HEK293 (cell line): ENCODE measurements at regions not wholly inside any gene's neighbourhood (a gene's known extent, or its start where the extent isn't known, plus 50 kb on each side); places are given as distances from the start of the nearest gene placed in this dataset.

Experiments used
- CTCF ChIA-PET: fragments of 350-600 bp; formaldehyde crosslinking; extraction: SDS; loops from one replicate; lab custom pipeline; 2021; ENCODE audit warnings: antibody characterized with exemption; lab: Yijun Ruan, JAX
- POLR2A ChIA-PET: fragments of 300-600 bp; formaldehyde crosslinking; extraction: SDS; loops from one replicate; lab custom pipeline; 2020; ENCODE audit warnings: antibody characterized with exemption, inconsistent platforms; lab: Yijun Ruan, JAX
- H3K27ac ChIP-seq: fragments of 200-500 bp; sonication (Bioruptor generic); 2 replicates; pipeline ENCODE4 v1.5.1; 2014; ENCODE audit warnings: low read depth, low read length, control low read depth, inconsistent platforms; ENCODE audit errors: extremely low read depth
- H3K36me3 ChIP-seq, 2 experiments: fragments of 200-500 bp in 1 of 2; sonication (Bioruptor generic) in 1 of 2; 1 replicate in 1 of 2; 2 replicates in 1 of 2; pipeline ENCODE4 v1.5.1; 2014 to 2017; ENCODE audit warnings: inconsistent platforms in 2 of 2, low read length in 2 of 2; ENCODE audit not compliant: control insufficient read depth in 2 of 2, insufficient read depth in 1 of 2
- H3K4me1 ChIP-seq: fragments of 200-500 bp; sonication (Bioruptor generic); 2 replicates; pipeline ENCODE4 v1.5.1; 2014; ENCODE audit warnings: mild to moderate bottlenecking, low read length, inconsistent platforms; ENCODE audit not compliant: control insufficient read depth, insufficient read depth
- H3K4me3 ChIP-seq: 2 replicates; pipeline ENCODE4 v1.5.1; 2011; ENCODE audit warnings: low read depth, mild to moderate bottlenecking, control low read depth, low read length, moderate library complexity
- H3K9me3 ChIP-seq: fragments of 200-500 bp; sonication (Bioruptor generic); 2 replicates; pipeline ENCODE4 v1.5.1; 2014; ENCODE audit warnings: low read depth, low read length, inconsistent platforms; ENCODE audit not compliant: control insufficient read depth, insufficient read depth
- EGR2 ChIP-seq: fragments of 450-650 bp; formaldehyde crosslinking; IDR thresholded peaks from 2 replicates; pipeline ENCODE4 v1.5.1; 2016; ENCODE audit warnings: low read depth, missing biosample characterization, missing genetic modification characterization
- HOXD13 ChIP-seq: sonication (generic); formaldehyde crosslinking; IDR thresholded peaks from 2 replicates; pipeline ENCODE4 v1.8.0; 2022; ENCODE audit warnings: missing genetic modification reagents, borderline replicate concordance
- KLF8 ChIP-seq: fragments of 450-650 bp; formaldehyde crosslinking; IDR thresholded peaks from 2 replicates; pipeline ENCODE4 v1.5.1; 2016; ENCODE audit warnings: missing biosample characterization, missing genetic modification characterization
- MZF1 ChIP-seq: fragments of 450-650 bp; formaldehyde crosslinking; IDR thresholded peaks from 2 replicates; pipeline ENCODE4 v1.5.1; 2017; ENCODE audit warnings: missing biosample characterization, missing genetic modification characterization, borderline replicate concordance
- OVOL3 ChIP-seq: fragments of 450-650 bp; formaldehyde crosslinking; IDR thresholded peaks from 2 replicates; pipeline ENCODE4 v1.5.1; 2016; ENCODE audit warnings: missing biosample characterization, missing genetic modification characterization
- SP3 ChIP-seq: fragments of 450-650 bp; formaldehyde crosslinking; IDR thresholded peaks from 2 replicates; pipeline ENCODE4 v1.5.1; 2016; ENCODE audit warnings: missing biosample characterization, missing genetic modification characterization
- YY2 ChIP-seq: fragments of 450-650 bp; formaldehyde crosslinking; IDR thresholded peaks from 2 replicates; pipeline ENCODE4 v1.5.1; 2016; ENCODE audit warnings: missing biosample characterization, missing genetic modification characterization
- ZIC2 ChIP-seq: fragments of 450-650 bp; formaldehyde crosslinking; IDR thresholded peaks from 2 replicates; pipeline ENCODE4 v1.5.1; 2016; ENCODE audit warnings: missing biosample characterization, missing genetic modification characterization
- ZNF114 ChIP-seq: fragments of 450-650 bp; formaldehyde crosslinking; IDR thresholded peaks from 2 replicates; pipeline ENCODE4 v1.5.0; 2017; ENCODE audit warnings: missing biosample characterization, missing genetic modification characterization
- ZNF146 ChIP-seq: fragments of 450-650 bp; formaldehyde crosslinking; IDR thresholded peaks from 2 replicates; pipeline ENCODE4 v1.5.1; 2016; ENCODE audit warnings: missing biosample characterization, missing genetic modification characterization
- ZNF16 ChIP-seq: fragments of 450-650 bp; formaldehyde crosslinking; IDR thresholded peaks from 2 replicates; pipeline ENCODE4 v1.5.1; 2016; ENCODE audit warnings: low read depth, missing biosample characterization, missing genetic modification characterization
- ZNF214 ChIP-seq: fragments of 450-650 bp; formaldehyde crosslinking; IDR thresholded peaks from 2 replicates; pipeline ENCODE4 v1.5.1; 2017; ENCODE audit warnings: missing biosample characterization, mild to moderate bottlenecking, missing genetic modification characterization, borderline replicate concordance
- ZNF24 ChIP-seq: fragments of 450-650 bp; formaldehyde crosslinking; IDR thresholded peaks from 2 replicates; pipeline ENCODE4 v1.5.1; 2016; ENCODE audit warnings: missing biosample characterization, missing genetic modification characterization
- ZNF324 ChIP-seq: fragments of 450-650 bp; formaldehyde crosslinking; IDR thresholded peaks from 2 replicates; pipeline ENCODE4 v1.5.1; 2016; ENCODE audit warnings: missing biosample characterization, missing genetic modification characterization
- ZNF394 ChIP-seq: fragments of 450-650 bp; formaldehyde crosslinking; IDR thresholded peaks from 2 replicates; pipeline ENCODE4 v1.5.1; 2016; ENCODE audit warnings: missing biosample characterization, missing genetic modification characterization, mild to moderate bottlenecking, moderate library complexity, borderline replicate concordance
- ZNF423 ChIP-seq: fragments of 450-650 bp; formaldehyde crosslinking; IDR thresholded peaks from 2 replicates; pipeline ENCODE4 v1.5.1; 2016; ENCODE audit warnings: missing biosample characterization, missing genetic modification characterization
- ZNF426 ChIP-seq: fragments of 450-650 bp; formaldehyde crosslinking; IDR thresholded peaks from 2 replicates; pipeline ENCODE4 v1.5.1; 2017; ENCODE audit warnings: missing biosample characterization, missing genetic modification characterization, mild to moderate bottlenecking, inconsistent platforms, moderate library complexity
- ZNF473 ChIP-seq: fragments of 450-650 bp; formaldehyde crosslinking; IDR thresholded peaks from 2 replicates; pipeline ENCODE4 v1.5.1; 2017; ENCODE audit warnings: missing biosample characterization, missing genetic modification characterization
- ZNF501 ChIP-seq: fragments of 450-650 bp; formaldehyde crosslinking; IDR thresholded peaks from 2 replicates; pipeline ENCODE4 v1.5.1; 2016; ENCODE audit warnings: missing biosample characterization, missing genetic modification characterization
- ZNF530 ChIP-seq: fragments of 450-650 bp; formaldehyde crosslinking; IDR thresholded peaks from 2 replicates; pipeline ENCODE4 v1.5.1; 2016; ENCODE audit warnings: low read depth, missing biosample characterization, missing genetic modification characterization
- ZNF544 ChIP-seq: fragments of 450-650 bp; formaldehyde crosslinking; IDR thresholded peaks from 2 replicates; pipeline ENCODE4 v1.5.0; 2017; ENCODE audit warnings: missing biosample characterization, missing genetic modification characterization
- ZNF549 ChIP-seq: fragments of 450-650 bp; IDR thresholded peaks from 2 replicates; pipeline ENCODE4 v1.5.1; 2018; ENCODE audit warnings: missing biosample characterization, missing genetic modification characterization, mild to moderate bottlenecking, inconsistent platforms, moderate library complexity
- ZNF555 ChIP-seq: fragments of 450-650 bp; formaldehyde crosslinking; conservative IDR thresholded peaks from 2 replicates; pipeline ENCODE4 v1.5.1; 2017; ENCODE audit warnings: missing biosample characterization, mild to moderate bottlenecking, missing genetic modification characterization, inconsistent platforms
- ZNF600 ChIP-seq: fragments of 450-650 bp; formaldehyde crosslinking; IDR thresholded peaks from 2 replicates; pipeline ENCODE4 v1.5.1; 2016; ENCODE audit warnings: missing biosample characterization, missing genetic modification characterization
- ZNF623 ChIP-seq: fragments of 450-650 bp; formaldehyde crosslinking; IDR thresholded peaks from 2 replicates; pipeline ENCODE4 v1.5.1; 2016; ENCODE audit warnings: missing biosample characterization, missing genetic modification characterization
- ZNF664 ChIP-seq: fragments of 450-650 bp; formaldehyde crosslinking; IDR thresholded peaks from 2 replicates; pipeline ENCODE4 v1.5.1; 2016; ENCODE audit warnings: missing biosample characterization, missing genetic modification characterization
- ZNF677 ChIP-seq: fragments of 450-650 bp; IDR thresholded peaks from 2 replicates; pipeline ENCODE4 v1.5.0; 2018; ENCODE audit warnings: missing biosample characterization, mild to moderate bottlenecking, missing genetic modification characterization, moderate library complexity
- ZNF701 ChIP-seq: fragments of 450-650 bp; formaldehyde crosslinking; IDR thresholded peaks from 2 replicates; pipeline ENCODE4 v1.5.1; 2016; ENCODE audit warnings: missing biosample characterization, missing genetic modification characterization
- ZNF747 ChIP-seq: fragments of 450-650 bp; formaldehyde crosslinking; IDR thresholded peaks from 2 replicates; pipeline ENCODE4 v1.5.1; 2016; ENCODE audit warnings: missing biosample characterization, missing genetic modification characterization
- ZNF785 ChIP-seq: fragments of 450-650 bp; formaldehyde crosslinking; IDR thresholded peaks from 2 replicates; pipeline ENCODE4 v1.5.1; 2016; ENCODE audit warnings: missing biosample characterization, missing genetic modification characterization
- ZSCAN30 ChIP-seq: fragments of 450-650 bp; IDR thresholded peaks from 2 replicates; pipeline ENCODE4 v1.5.1; 2018; ENCODE audit warnings: missing biosample characterization, mild to moderate bottlenecking, missing genetic modification characterization, moderate library complexity
- TF ChIP-seq, protein P1 (sequence below): fragments of 450-650 bp; formaldehyde crosslinking; IDR thresholded peaks from 2 replicates; pipeline ENCODE4 v1.5.0; 2017; ENCODE audit warnings: missing biosample characterization, missing genetic modification characterization, borderline replicate concordance
- TF ChIP-seq, protein P2 (sequence below): fragments of 450-650 bp; formaldehyde crosslinking; IDR thresholded peaks from 2 replicates; pipeline ENCODE4 v1.5.1; 2017; ENCODE audit warnings: missing biosample characterization, mild to moderate bottlenecking, missing genetic modification characterization, moderate library complexity

DNA sequence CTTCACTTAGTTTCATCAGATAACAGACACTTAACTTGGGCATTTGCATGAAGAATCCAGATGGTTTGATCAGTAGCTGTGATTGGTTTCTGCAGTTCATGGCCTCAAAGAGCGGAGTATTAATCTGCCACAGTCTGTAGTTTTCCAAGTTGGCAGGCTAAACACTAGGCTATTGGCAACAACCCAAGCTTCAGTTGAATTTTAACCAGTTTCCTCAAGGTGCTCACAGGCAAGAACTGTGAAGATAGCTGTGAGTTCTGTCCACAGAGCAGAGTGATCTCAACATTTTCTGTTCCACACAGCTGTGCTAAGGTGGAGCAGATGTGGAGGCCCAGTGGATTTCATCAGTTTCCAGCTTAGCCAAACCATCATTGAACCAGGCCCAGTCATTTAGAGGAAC is 469.5 kb upstream of the LINC00305 start:
- ChIA-PET CTCF (no interaction called here), POLR2A (no interaction called here)
- Histone ChIP-seq H3K27ac (no peak overlapping the region), H3K4me1 (no peaks in the 10 kb centered on the region), H3K4me3 (no peak overlapping the region), H3K36me3 (no peaks in the 10 kb centered on the region), H3K9me3 (no peaks in the 10 kb centered on the region)
- TF ChIP-seq YY2 (tag by site-specific recombination) (no peak), ZSCAN30 (no peak), ZNF544 (tag by site-specific recombination) (no peak), MZF1 (tag by site-specific recombination) (no peak), SP3 (no peak), ZNF555 (tag by site-specific recombination) (no peak), ZNF394 (tag by site-specific recombination) (no peak), ZNF426 (tag by site-specific recombination) (no peak), ZNF623 (tag by site-specific recombination) (no peak), ZNF146 (tag by site-specific recombination) (no peak), ZNF24 (tag by site-specific recombination) (no peak), ZNF473 (no peak), ZNF600 (no peak)
- TF ChIP-seq, protein P1, sequence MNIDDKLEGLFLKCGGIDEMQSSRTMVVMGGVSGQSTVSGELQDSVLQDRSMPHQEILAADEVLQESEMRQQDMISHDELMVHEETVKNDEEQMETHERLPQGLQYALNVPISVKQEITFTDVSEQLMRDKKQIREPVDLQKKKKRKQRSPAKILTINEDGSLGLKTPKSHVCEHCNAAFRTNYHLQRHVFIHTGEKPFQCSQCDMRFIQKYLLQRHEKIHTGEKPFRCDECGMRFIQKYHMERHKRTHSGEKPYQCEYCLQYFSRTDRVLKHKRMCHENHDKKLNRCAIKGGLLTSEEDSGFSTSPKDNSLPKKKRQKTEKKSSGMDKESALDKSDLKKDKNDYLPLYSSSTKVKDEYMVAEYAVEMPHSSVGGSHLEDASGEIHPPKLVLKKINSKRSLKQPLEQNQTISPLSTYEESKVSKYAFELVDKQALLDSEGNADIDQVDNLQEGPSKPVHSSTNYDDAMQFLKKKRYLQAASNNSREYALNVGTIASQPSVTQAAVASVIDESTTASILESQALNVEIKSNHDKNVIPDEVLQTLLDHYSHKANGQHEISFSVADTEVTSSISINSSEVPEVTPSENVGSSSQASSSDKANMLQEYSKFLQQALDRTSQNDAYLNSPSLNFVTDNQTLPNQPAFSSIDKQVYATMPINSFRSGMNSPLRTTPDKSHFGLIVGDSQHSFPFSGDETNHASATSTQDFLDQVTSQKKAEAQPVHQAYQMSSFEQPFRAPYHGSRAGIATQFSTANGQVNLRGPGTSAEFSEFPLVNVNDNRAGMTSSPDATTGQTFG = no peak

DNA sequence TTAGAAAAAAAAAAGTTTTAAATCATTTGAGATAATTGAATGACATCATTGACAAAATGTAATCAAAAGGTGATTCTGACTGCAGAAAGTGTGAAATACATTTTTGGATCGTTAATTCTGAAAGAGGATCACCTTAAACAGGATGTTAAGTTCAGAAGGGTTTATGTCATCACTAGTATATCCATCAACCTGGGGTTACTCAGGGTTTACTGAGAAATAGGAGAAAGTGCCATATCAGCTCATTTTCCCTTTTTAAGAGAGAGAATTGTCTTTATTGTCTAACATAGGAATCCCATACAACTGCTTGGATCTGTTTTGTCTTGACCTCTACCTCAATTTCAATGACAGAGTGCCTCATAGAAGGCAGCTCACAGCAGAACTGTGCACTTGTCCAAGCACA is 466.1 kb upstream of the LINC00305 start:
- H3K4me3 ChIP-seq = no peak overlapping the region
- no peaks in the 10 kb centered on the region for H3K4me1 ChIP-seq
- ChIA-PET POLR2A (no interaction called here), CTCF (no interaction called here)
- H3K36me3 ChIP-seq = no peaks in the 10 kb centered on the region
- no peak overlapping the region for H3K27ac ChIP-seq
- no peaks in the 10 kb centered on the region for H3K9me3 ChIP-seq
- TF ChIP-seq ZNF426 (tag by site-specific recombination) (no peak), HOXD13 (CRISPR knock-in tag) (no peak), ZNF16 (no peak), ZNF501 (tag by site-specific recombination) (no peak), ZNF114 (no peak), OVOL3 (no peak)

DNA sequence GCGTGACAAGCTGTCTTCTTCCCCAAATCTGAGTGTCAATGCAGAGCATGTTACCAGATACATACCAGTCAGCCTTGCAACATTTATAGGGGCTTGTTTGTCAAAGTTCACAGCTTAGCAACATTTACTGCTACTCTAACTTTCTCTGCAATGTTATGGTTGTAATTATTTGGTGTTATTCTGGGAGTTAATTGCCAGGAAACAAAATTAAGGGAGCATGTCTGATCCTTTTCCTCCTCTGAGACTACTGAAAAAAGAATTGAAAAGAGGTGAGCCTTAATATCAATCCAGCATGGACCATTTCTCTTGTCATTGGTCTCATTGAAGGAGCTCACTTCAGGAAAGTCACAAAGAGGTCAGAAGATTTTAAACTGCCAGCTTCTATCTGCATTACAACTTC is 465.6 kb upstream of the LINC00305 start:
- H3K4me3 ChIP-seq = no peak overlapping the region
- no peaks in the 10 kb centered on the region for H3K36me3 ChIP-seq
- ChIA-PET POLR2A (no interaction called here), CTCF (no interaction called here)
- H3K4me1 ChIP-seq = no peaks in the 10 kb centered on the region
- no peaks in the 10 kb centered on the region for H3K9me3 ChIP-seq
- no peak overlapping the region for H3K27ac ChIP-seq
- TF ChIP-seq ZNF530 (tag by site-specific recombination) (no peak), ZNF664 (tag by site-specific recombination) (no peak), ZNF324 (tag by site-specific recombination) (no peak), EGR2 (tag by site-specific recombination) (no peak), YY2 (tag by site-specific recombination) (no peak), ZNF785 (tag by site-specific recombination) (no peak), KLF8 (tag by site-specific recombination) (no peak), ZIC2 (no peak), HOXD13 (CRISPR knock-in tag) (no peak), ZNF423 (tag by site-specific recombination) (no peak), ZNF747 (tag by site-specific recombination) (no peak), ZNF677 (tag by site-specific recombination) (no peak), ZNF555 (tag by site-specific recombination) (no peak), ZNF16 (no peak), ZNF701 (tag by site-specific recombination) (no peak), ZNF549 (no peak), MZF1 (tag by site-specific recombination) (no peak), ZNF214 (tag by site-specific recombination) (no peak)
- TF ChIP-seq, protein P2, sequence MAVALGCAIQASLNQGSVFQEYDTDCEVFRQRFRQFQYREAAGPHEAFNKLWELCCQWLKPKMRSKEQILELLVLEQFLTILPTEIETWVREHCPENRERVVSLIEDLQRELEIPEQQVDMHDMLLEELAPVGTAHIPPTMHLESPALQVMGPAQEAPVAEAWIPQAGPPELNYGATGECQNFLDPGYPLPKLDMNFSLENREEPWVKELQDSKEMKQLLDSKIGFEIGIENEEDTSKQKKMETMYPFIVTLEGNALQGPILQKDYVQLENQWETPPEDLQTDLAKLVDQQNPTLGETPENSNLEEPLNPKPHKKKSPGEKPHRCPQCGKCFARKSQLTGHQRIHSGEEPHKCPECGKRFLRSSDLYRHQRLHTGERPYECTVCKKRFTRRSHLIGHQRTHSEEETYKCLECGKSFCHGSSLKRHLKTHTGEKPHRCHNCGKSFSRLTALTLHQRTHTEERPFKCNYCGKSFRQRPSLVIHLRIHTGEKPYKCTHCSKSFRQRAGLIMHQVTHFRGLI (tag by site-specific recombination) = no peak
